ENCODE measurements at regions not wholly inside any gene's neighbourhood (a gene's known extent, or its start where the extent isn't known, plus 50 kb on each side); places are given as distances from the start of the nearest gene placed in this dataset.
"Not testable (repeated sequence)": the region's sequence is repeated elsewhere in the genome, so short reads cannot be mapped to it uniquely, and the experiment has no call there.

GRCh38 chr6:104519566-104519965 is 340.2 kb downstream of the HACE1 start:
- DNase-seq (ENCODE audit: low spot score) = no peak

DNA sequence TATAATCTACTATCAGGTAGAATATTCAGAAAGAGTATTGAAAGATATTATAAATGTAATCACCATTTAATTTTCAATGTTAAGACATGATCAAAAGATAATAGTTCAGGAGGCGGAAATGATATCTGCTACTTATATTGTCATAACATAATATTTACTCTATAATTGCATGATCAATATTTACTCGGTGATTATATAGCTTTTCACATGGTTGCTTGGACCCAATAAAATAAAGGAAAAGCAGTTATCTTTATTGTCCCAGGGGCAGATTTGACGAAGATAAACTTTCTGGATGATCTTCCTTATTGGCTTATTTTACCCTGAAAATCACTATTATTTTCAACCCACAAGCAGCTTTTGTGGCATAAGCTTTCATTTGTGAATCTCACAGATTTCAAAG is 350.4 kb downstream of the HACE1 start:
- no peak for DNase-seq (ENCODE audit: low spot score)

DNA sequence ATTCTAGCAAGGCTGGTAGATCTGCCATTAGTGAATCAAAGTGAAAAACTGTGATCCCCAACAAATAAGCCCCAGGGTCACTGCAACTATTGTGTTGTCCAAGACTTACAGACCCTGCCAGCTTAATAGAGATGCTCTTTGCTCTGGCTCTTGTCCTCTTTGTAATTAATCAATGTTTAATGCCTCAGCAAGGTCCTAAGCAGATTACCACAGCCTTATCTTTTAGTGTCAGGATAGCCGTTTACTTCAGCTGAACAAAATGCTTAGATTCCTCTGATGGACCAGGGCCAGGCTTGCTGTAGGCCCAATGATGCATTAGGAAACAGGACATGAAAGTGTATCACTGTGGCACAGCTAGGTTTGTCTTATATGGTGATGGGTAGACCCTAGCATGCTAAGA is 353.3 kb downstream of the HACE1 start:
- no peak for DNase-seq (ENCODE audit: low spot score)

DNA sequence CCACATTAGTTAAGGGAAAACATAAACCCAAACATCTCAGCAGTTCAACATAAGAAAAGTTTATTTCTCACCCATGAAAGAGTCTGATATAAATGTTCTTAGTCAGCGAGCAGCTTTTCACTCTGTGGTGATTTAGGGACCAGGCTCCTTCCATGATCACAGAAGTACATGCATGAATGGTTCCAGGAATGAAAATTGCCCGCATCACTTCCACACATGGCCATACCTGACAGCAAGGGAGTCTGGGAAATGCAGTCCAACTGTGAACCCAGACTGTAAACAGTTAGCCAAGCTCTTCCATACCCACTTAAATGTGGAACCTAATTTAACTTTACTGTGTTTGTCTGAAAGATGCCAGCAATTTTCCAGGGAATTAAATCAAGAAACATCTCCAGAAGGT is 353.9 kb downstream of the HACE1 start:
- no peak for DNase-seq (ENCODE audit: low spot score)

GRCh38 chr6:104500265-104500664 is 359.5 kb downstream of the HACE1 start:
- DNase-seq (ENCODE audit: low spot score) = no peak

DNA sequence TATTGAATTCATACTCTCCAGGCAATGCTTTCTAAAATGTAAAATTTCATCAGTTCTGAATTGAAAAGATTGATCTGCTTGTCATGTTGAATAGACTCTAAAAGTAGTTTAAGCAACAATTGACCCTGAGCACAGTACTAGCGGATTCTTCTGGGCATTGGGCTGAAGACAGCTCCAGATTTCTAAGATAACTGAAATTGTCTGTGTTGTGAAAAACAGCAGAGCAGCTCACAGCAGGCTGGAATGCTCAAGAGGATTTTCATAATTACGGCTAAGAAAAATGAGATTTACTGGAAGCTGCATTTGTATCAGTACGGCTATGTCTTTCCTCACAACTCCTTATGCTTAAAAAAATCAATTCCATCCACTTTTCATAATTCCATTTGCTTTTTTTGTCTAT is 373.7 kb downstream of the HACE1 start:
- DNase-seq (ENCODE audit: low spot score) = no peak

- no peak for DNase-seq (ENCODE audit: low spot score)
These were observed 375.1 kb downstream of the HACE1 start for GRCh38 chr6:104484626-104485025.

DNA sequence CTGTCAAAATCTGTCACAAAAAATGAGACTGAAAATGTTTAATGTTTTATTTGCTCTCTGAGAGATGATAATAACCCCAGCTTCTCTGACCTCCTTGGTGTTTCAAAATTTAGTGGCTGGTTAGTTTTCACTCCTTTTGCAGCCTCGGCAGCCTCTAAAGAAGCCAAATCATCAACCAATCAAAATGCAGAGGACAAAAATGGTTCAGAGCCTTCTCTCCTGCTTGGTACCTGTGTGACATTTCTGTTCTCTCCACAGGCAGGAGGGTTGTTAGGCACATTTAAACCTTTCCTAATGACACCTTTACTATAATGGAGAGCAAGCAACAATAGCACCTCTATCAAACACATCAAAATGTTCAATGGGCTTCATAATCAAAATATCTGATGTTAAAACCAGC is 375.5 kb downstream of the HACE1 start:
- no peak for DNase-seq (ENCODE audit: low spot score)

DNA sequence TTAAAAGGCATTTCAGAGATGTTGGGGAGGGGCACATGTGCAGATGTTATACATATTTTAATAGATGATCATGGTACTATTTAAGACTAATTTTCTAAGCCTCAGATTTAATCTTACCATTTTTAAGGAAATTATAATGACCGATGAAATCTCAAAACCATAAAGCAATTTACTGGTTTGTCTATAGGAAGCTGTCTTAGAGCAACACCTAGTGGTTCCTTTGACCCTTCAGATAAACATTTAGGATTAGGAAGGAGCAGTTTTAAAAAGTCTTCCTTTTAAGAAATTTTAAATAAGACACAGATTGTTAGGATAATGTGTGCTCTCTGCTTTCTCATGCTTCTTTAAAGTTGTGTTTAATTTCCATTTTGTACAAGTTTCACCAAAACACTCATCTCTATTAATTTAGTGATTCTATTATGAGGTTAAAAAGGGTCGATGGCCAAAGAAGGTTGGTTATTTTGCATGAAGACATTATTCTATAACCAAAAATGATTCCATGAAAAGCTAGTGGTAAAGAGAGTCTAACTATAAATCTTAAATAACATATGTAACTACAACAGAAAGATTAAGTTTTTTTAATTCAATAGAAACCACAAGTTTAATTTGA is 376.4 kb downstream of the HACE1 start:
- no peak for DNase-seq (ENCODE audit: low spot score)

- no peak for DNase-seq (ENCODE audit: low spot score)
These were observed 382.1 kb downstream of the HACE1 start for GRCh38 chr6:104477569-104477968.

DNA sequence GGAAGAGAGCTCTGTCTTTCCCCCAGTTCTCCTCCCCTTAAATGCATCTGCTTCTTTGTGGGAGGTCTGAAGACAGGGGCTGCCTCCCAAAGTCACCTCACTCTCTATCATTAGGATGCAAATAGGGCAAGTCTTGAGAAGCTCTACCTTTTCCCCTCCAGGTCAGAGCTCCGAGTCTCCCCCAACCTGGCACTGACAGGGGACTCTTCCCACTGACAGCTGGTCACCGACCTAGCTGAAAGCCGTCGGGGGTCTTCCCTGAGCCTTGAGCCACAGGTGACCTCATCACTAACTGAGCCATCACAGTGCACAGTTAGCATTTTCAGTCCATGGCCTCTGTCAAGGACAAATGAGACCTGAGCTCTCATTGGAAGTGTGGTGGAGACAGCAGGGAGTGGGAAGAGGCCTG is 386.7 kb downstream of the HACE1 start:
- DNase-seq (ENCODE audit: low spot score) = no peak

- no peak for DNase-seq (ENCODE audit: low spot score)
These were observed 387.5 kb downstream of the HACE1 start for GRCh38 chr6:104472021-104472901.

DNA sequence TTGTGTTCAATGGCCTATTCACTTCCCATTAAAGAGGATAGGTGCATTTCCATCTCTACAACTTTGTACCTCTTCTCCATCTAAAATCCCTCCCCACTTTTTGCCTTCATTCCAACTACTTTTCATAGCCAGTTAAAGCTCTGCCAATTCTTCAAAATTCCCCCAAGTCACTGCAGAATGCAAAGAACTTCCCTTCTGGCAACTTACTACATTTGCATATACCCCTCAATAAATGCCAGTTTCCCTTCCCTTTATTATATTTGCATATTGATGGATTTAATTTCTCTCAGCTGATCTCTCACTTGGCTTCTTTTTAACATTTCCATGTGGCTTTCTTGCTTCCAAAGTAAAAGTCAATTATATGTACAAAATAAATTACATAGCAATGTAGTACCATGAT is 393.4 kb downstream of the HACE1 start:
- DNase-seq (ENCODE audit: low spot score) = no peak

GRCh38 chr6:104462811-104463599 is 396.7 kb downstream of the HACE1 start:
- no peak for DNase-seq (ENCODE audit: low spot score)

GRCh38 chr6:104460738-104461483 is 398.8 kb downstream of the HACE1 start:
- no peak for DNase-seq (ENCODE audit: low spot score)

DNA sequence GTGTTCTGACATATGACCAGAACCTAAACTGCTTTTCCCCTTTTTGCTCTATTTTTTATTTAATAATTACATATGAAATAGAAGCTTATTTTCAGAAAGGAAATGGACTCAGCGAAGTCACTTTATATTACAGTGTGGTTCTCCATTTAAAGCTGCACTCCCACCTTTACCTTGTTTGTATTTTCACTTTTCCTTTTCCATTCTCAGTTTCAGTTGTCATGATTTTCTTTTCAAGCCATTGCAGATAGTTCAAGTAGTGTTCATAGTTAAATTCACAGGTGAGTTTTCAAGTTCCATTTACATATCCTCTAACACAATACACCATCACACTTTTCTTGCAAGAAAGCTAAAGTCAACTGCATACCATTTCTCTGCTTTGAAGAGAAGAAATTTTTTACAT is 400.2 kb downstream of the HACE1 start:
- no peak for DNase-seq (ENCODE audit: low spot score)

DNA sequence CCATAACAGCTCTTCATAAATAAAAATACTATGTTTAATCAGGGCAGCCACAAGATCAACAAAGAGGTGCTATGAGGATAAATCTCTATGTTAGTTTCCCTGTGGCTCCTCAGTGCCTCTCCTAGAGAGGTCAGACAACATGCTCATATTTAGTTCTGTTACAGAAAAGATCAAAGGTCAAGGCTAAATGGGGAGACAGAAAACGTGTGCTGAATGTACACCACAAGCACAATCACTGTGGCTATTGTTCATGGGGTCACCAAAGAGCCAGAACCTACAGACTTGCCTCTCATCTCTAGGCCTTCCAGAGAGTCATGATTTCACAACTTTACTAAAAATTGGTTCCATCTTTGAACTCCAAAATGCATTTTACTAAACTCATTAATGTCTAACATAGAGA is 409.8 kb downstream of the HACE1 start:
- no peak for DNase-seq (ENCODE audit: low spot score)

DNA sequence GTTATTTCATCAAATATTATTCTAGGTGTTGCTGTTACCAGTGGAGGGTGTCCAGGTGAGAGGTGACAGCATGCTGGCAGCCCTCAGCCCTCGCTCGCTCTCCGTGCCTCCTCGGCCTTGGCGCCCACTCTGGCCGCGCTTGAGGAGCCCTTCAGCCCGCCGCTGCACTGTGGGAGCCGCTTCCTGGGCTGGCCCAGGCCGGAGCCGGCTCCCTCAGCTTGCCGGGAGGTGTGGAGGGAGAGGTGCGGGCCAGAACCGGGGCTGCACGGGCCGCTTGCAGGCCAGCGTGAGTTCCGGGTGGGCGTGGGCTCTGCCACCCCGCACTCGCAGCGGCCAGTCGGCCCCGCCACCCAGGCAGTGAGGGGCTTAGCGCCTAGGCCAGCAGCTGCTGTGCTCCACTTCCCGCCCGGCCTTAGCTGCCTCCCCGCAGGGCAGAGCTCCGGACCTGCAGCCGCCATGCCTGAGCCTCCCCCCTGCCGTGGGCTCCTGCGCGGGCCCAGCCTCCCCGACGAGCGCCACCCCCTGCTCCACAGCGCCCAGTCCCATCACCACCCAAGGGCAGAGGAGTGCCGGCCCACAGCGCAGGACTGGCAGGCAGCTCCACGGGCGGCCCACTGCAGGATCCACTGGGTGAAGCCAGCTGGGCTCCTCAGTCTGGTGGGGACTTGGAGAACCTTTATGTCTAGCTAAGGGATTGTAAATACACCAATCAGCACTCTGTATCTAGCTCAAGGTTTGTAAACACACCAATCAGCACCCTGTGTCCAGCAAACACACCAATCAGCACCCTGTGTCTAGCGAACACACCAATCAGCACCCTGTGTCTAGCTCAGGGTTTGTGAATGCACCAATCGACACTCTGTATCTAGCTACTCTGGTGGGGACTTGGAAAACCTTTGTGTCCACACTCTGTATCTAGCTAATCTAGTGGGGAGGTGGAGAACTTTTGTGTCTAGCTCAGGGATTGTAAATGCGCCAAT is 413.3 kb downstream of the HACE1 start:
- DNase-seq (ENCODE audit: low spot score) = not testable (repeated sequence)

DNA sequence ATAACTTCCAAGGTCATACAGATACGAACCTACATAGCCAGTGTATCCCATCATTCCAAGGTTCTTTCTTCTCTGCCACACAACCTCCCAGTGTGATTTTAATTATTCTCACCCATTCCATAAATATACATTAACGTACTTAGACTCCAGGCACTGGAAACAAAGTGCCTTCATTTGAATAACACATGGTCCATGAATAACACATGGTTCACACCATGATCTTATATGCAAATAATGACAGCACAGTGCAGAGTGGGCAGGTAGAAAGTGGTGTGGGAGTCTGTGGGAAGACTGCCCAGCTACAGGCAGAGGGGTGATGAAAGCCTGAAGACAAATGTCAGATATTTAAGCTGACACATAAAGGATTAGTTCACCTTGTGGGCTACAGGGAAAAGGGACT is 425.2 kb downstream of the HACE1 start:
- no peak for DNase-seq (ENCODE audit: low spot score)

DNA sequence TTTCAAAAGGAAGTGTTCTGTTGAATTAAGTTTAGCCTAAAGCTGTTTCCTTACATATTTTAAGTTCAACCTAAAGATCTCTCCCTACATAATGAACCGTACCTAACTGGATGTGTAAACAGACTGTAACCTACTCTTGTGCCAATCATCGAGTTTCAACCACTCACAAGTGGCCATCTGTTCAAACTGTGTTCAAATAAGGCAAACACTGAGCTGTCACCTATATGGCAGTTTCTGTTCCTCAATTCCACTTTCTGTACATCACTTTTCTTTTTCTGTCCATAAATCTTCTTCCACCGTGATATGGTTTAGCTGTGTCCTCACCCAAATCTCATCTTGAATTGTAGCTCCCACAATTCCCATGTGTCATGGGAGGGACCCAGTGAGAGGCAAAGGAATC is 428.6 kb downstream of the HACE1 start:
- DNase-seq (ENCODE audit: low spot score) = no peak
